ENCODE measurements at regions not wholly inside any gene's neighbourhood (a gene's known extent, or its start where the extent isn't known, plus 50 kb on each side); places are given as distances from the start of the nearest gene placed in this dataset.

DNA sequence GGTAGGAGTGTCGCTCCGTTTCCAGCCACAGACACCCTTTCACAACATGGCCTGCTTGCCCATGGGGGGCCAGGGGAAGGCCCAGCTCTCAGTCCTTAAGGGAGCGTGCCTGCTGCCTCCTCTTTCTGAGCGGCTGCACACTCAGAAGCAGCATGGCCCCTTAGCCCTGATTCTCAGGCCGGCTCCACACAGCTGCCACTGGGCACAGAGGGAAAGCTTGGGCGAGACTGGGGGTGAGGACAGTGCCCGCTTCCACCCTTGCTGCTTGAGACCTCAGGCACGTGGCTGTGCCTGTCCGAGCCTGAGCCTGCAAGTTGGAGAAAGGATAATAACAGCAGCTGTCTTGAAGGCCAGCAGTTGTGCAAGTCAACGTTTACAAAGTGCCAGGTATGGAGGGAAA, 416.3 kb downstream of the SHANK2 start:
- H3K27ac ChIP-seq (ENCODE audit: low read depth, low read length), result no peak overlapping the region
- 95% methylated on average over 10 of the region's 10 CpGs for WGBS
- H3K4me1 ChIP-seq (ENCODE audit: insufficient read depth, low read length), result peaks cover 15% of the 10 kb centered on the region
- H3K9ac ChIP-seq (ENCODE audit: low read depth, low read length), result no peak overlapping the region
- no peaks in the 10 kb centered on the region for H3K9me3 ChIP-seq (ENCODE audit: insufficient read depth, low read depth, low read length)
- H3K27me3 ChIP-seq (ENCODE audit: insufficient read depth, low read length), result no peaks in the 10 kb centered on the region
- H3K36me3 ChIP-seq (ENCODE audit: insufficient read depth, low read length), result no peaks in the 10 kb centered on the region
- H3K4me3 ChIP-seq (ENCODE audit: low read length), result no peak overlapping the region

DNA sequence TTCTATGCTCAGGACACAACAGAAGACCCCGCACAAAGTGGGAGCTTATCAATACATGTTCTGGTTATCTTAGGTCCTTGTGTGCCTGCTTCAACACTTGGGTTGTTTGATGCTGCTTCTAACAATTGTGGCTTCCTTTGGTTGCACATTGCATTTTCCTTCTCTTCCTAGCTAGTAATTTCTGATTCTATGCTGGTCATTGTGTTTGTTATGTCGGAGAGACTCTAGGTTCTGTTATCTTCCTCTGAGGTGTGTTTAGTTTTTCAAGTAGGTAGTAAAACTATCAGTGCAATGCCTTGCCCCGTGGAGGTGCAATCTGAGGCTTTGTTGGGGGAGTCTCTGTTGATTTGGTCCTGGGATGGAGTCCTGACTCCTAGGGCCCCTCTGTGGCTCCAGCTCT, 414.2 kb downstream of the SHANK2 start:
- Histone ChIP-seq H3K9ac (ENCODE audit: low read depth, low read length) (no peak overlapping the region), H3K9me3 (ENCODE audit: insufficient read depth, low read depth, low read length) (no peaks in the 10 kb centered on the region), H3K4me3 (ENCODE audit: low read length) (no peak overlapping the region), H3K27me3 (ENCODE audit: insufficient read depth, low read length) (no peaks in the 10 kb centered on the region), H3K36me3 (ENCODE audit: insufficient read depth, low read length) (no peaks in the 10 kb centered on the region), H3K4me1 (ENCODE audit: insufficient read depth, low read length) (peaks cover 15% of the 10 kb centered on the region), H3K27ac (ENCODE audit: low read depth, low read length) (no peak overlapping the region)
- 91% methylated on average over 3 of the region's 3 CpGs for WGBS

DNA sequence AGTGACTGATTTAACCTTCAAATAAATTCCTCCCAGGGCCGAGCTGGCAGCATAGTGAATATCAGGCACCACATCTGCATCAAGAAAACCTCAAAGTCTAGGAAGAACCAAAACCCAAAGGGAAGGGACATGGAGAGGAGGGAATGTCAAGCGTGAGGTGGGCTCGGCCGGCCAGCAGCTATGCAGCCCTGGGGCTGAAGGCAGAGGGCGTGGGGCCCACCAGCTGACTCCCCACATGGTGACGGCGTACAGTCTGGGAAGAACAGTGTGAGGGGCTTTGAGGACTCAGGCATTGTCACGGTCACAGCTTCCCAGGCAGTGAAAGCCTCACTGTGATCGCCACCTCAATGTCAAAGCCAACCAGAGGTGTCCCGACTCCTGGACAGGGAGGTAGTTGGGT, 412.5 kb downstream of the SHANK2 start:
- Histone ChIP-seq H3K9me3 (ENCODE audit: insufficient read depth, low read depth, low read length) (no peaks in the 10 kb centered on the region), H3K4me1 (ENCODE audit: insufficient read depth, low read length) (0 out of 2 replicates have a peak, but pooled peaks cover 3% of the 10 kb centered on the region), H3K27me3 (ENCODE audit: insufficient read depth, low read length) (no peaks in the 10 kb centered on the region), H3K9ac (ENCODE audit: low read depth, low read length) (no peak overlapping the region), H3K4me3 (ENCODE audit: low read length) (no peak overlapping the region), H3K36me3 (ENCODE audit: insufficient read depth, low read length) (no peaks in the 10 kb centered on the region), H3K27ac (ENCODE audit: low read depth, low read length) (no peak overlapping the region)
- 94% methylated on average over 10 of the region's 10 CpGs for WGBS

DNA sequence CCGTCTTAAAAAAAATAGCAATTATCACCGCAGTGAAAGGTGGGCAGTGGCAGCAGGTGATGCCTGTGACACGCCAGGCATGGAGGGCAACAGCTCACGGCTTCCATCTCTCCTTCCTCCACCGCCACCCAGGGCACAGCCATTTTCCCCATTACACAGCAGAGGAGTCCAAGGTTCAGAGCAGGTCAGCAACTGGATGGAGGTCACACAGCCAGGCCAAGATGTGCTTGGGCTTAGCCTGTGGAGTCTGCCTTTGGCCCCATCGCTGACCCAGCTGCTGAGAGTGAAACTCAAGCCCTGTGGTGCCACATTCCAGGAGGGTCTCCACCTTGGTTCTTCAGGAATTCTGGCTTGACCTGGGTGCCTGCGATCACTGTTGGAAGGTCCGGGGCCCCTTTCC, 411.1 kb downstream of the SHANK2 start:
- no peaks in the 10 kb centered on the region for H3K27me3 ChIP-seq (ENCODE audit: insufficient read depth, low read length)
- no peaks in the 10 kb centered on the region for H3K4me1 ChIP-seq (ENCODE audit: insufficient read depth, low read length)
- no peak overlapping the region for H3K4me3 ChIP-seq (ENCODE audit: low read length)
- H3K36me3 ChIP-seq (ENCODE audit: insufficient read depth, low read length), result no peaks in the 10 kb centered on the region
- WGBS, result 96% methylated on average over 8 of the region's 8 CpGs
- H3K9me3 ChIP-seq (ENCODE audit: insufficient read depth, low read depth, low read length), result no peaks in the 10 kb centered on the region
- no peak overlapping the region for H3K27ac ChIP-seq (ENCODE audit: low read depth, low read length)
- H3K9ac ChIP-seq (ENCODE audit: low read depth, low read length), result no peak overlapping the region

GRCh38 chr11:70842256-70842655, 410.1 kb downstream of the SHANK2 start:
- no peaks in the 10 kb centered on the region for H3K9me3 ChIP-seq (ENCODE audit: insufficient read depth, low read depth, low read length)
- H3K4me1 ChIP-seq (ENCODE audit: insufficient read depth, low read length), result no peaks in the 10 kb centered on the region
- 92% methylated on average over 6 of the region's 6 CpGs for WGBS
- H3K27ac ChIP-seq (ENCODE audit: low read depth, low read length), result no peak overlapping the region
- H3K4me3 ChIP-seq (ENCODE audit: low read length), result no peak overlapping the region
- H3K9ac ChIP-seq (ENCODE audit: low read depth, low read length), result no peak overlapping the region
- H3K27me3 ChIP-seq (ENCODE audit: insufficient read depth, low read length), result no peaks in the 10 kb centered on the region
- H3K36me3 ChIP-seq (ENCODE audit: insufficient read depth, low read length), result no peaks in the 10 kb centered on the region

- Histone ChIP-seq H3K4me3 (ENCODE audit: low read length) (no peak overlapping the region), H3K4me1 (ENCODE audit: insufficient read depth, low read length) (no peaks in the 10 kb centered on the region), H3K27me3 (ENCODE audit: insufficient read depth, low read length) (no peaks in the 10 kb centered on the region), H3K9me3 (ENCODE audit: insufficient read depth, low read depth, low read length) (no peaks in the 10 kb centered on the region), H3K27ac (ENCODE audit: low read depth, low read length) (no peak overlapping the region), H3K36me3 (ENCODE audit: insufficient read depth, low read length) (no peaks in the 10 kb centered on the region), H3K9ac (ENCODE audit: low read depth, low read length) (no peak overlapping the region)
- WGBS, result 95% methylated on average over 14 of the region's 14 CpGs
These were observed 409.7 kb downstream of the SHANK2 start for GRCh38 chr11:70842701-70843100.

DNA sequence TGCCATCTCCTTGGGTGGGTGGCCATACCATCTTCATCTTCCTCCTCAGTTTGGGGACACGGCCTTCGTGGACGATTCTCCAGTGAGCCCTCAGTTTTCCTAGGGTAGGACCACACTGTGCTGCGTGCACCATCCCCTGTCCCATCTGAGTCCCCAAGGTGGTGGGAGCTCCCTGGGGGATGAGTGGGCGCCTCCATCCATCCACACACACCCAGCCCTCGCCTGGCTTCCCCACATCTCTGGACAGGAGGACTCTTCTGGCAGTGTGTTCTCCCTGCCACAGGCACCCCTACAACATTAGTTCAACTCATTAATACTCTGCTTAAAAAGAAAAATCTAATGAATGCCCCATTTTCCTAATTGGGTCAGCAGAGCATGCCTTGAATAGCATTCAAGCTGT, 408.5 kb downstream of the SHANK2 start:
- no peaks in the 10 kb centered on the region for H3K4me1 ChIP-seq (ENCODE audit: insufficient read depth, low read length)
- H3K27me3 ChIP-seq (ENCODE audit: insufficient read depth, low read length), result no peaks in the 10 kb centered on the region
- no peak overlapping the region for H3K27ac ChIP-seq (ENCODE audit: low read depth, low read length)
- no peaks in the 10 kb centered on the region for H3K9me3 ChIP-seq (ENCODE audit: insufficient read depth, low read depth, low read length)
- 93% methylated on average over 6 of the region's 6 CpGs for WGBS
- H3K36me3 ChIP-seq (ENCODE audit: insufficient read depth, low read length), result no peaks in the 10 kb centered on the region
- no peak overlapping the region for H3K4me3 ChIP-seq (ENCODE audit: low read length)
- no peak overlapping the region for H3K9ac ChIP-seq (ENCODE audit: low read depth, low read length)

GRCh38 chr11:70844387-70844786, 408.0 kb downstream of the SHANK2 start:
- Histone ChIP-seq H3K27me3 (ENCODE audit: insufficient read depth, low read length) (no peaks in the 10 kb centered on the region), H3K9ac (ENCODE audit: low read depth, low read length) (no peak overlapping the region), H3K27ac (ENCODE audit: low read depth, low read length) (no peak overlapping the region), H3K9me3 (ENCODE audit: insufficient read depth, low read depth, low read length) (no peaks in the 10 kb centered on the region), H3K36me3 (ENCODE audit: insufficient read depth, low read length) (no peaks in the 10 kb centered on the region), H3K4me1 (ENCODE audit: insufficient read depth, low read length) (no peaks in the 10 kb centered on the region), H3K4me3 (ENCODE audit: low read length) (no peak overlapping the region)
- WGBS, result 89% methylated on average over 14 of the region's 14 CpGs

DNA sequence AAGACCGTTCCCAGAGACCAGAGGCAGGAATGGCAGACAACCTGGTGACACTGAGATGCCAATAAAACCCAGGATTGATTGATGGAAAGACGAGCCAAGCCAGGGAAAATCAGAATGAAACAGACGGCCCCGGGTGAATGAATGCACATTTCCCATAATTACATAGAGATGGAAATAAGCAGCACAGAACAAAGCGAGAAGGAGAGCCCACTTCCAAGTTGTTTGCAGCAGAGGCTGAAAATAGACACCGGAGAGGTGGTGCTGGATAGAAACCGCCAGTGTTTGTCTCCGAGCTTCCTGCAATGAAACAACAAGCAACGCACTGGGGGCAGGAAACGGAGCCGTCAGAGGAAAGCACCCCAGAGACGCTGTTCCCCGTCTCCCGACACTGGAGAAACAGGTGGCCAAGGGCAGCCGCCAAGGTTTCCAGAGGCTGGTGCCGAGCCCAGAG, 406.8 kb downstream of the SHANK2 start:
- no peak overlapping the region for H3K9ac ChIP-seq (ENCODE audit: low read depth, low read length)
- WGBS, result 92% methylated on average over 16 of the region's 16 CpGs
- H3K27ac ChIP-seq (ENCODE audit: low read depth, low read length), result no peak overlapping the region
- no peaks in the 10 kb centered on the region for H3K4me1 ChIP-seq (ENCODE audit: insufficient read depth, low read length)
- no peaks in the 10 kb centered on the region for H3K27me3 ChIP-seq (ENCODE audit: insufficient read depth, low read length)
- H3K4me3 ChIP-seq (ENCODE audit: low read length), result no peak overlapping the region
- H3K9me3 ChIP-seq (ENCODE audit: insufficient read depth, low read depth, low read length), result no peaks in the 10 kb centered on the region
- H3K36me3 ChIP-seq (ENCODE audit: insufficient read depth, low read length), result no peaks in the 10 kb centered on the region

- H3K9ac ChIP-seq (ENCODE audit: low read depth, low read length), result no peak overlapping the region
These were observed 405.4 kb downstream of the SHANK2 start for GRCh38 chr11:70846781-70847655.

DNA sequence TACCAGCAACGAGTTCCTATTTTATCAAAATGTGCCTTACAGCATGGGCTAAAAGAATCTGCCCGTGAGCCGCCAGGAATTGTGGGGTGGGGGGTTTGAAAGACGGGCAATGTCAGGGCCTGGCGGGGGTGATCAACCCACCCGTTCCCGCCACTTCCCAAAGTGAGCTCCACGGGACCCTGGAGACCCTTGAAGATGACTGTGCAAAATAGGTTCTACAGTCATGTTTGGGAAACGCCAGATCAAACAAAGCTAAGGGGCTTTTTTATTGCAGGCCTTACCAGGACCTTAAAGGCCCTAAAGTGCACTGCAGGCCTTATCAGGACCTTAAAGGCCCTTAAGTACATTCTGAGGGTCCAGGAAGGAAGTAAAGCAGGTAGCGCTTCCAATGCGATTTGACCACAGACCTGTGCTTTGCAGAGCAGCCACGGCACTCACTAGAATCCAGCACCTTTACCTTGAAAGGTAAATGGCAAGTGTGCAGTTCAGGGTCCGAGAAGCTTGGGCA, 404.1 kb downstream of the SHANK2 start:
- H3K27me3 ChIP-seq (ENCODE audit: insufficient read depth, low read length), result no peaks in the 10 kb centered on the region
- WGBS, result 96% methylated on average over 13 of the region's 13 CpGs

More at GRCh38 chr11:70846781-70847655, 405.4 kb downstream of the SHANK2 start:
- no peak overlapping the region for H3K4me3 ChIP-seq (ENCODE audit: low read length)
- H3K9me3 ChIP-seq (ENCODE audit: insufficient read depth, low read depth, low read length), result no peaks in the 10 kb centered on the region
- WGBS, result 94% methylated on average over 22 of the region's 22 CpGs
- H3K27ac ChIP-seq (ENCODE audit: low read depth, low read length), result no peak overlapping the region
- H3K27me3 ChIP-seq (ENCODE audit: insufficient read depth, low read length), result no peaks in the 10 kb centered on the region
- no peaks in the 10 kb centered on the region for H3K36me3 ChIP-seq (ENCODE audit: insufficient read depth, low read length)
- no peaks in the 10 kb centered on the region for H3K4me1 ChIP-seq (ENCODE audit: insufficient read depth, low read length)

More for the DNA sequence above, 404.1 kb downstream of the SHANK2 start:
- Histone ChIP-seq H3K36me3 (ENCODE audit: insufficient read depth, low read length) (no peaks in the 10 kb centered on the region), H3K9me3 (ENCODE audit: insufficient read depth, low read depth, low read length) (no peaks in the 10 kb centered on the region), H3K9ac (ENCODE audit: low read depth, low read length) (no peak overlapping the region), H3K4me1 (ENCODE audit: insufficient read depth, low read length) (no peaks in the 10 kb centered on the region), H3K27ac (ENCODE audit: low read depth, low read length) (no peak overlapping the region), H3K4me3 (ENCODE audit: low read length) (no peak overlapping the region)
